ENCODE measurements at regions not wholly inside any gene's neighbourhood (a gene's known extent, or its start where the extent isn't known, plus 50 kb on each side); places are given as distances from the start of the nearest gene placed in this dataset.

GRCh38 chr16:79451196-79451816 lies 149.2 kb downstream of the MAF start:
- no peak for DNase-seq (ENCODE audit: low read depth, low spot score)
- Mint-ChIP-seq H3K4me1 (no peaks in the 10 kb centered on the region), H3K9me3 (no peaks in the 10 kb centered on the region), H3K27ac (ENCODE audit: unreplicated experiment) (no peak overlapping the region), H3K36me3 (ENCODE audit: low read depth) (no peaks in the 10 kb centered on the region), H3K27me3 (ENCODE audit: low read depth) (no peaks in the 10 kb centered on the region), H3K4me3 (no peak overlapping the region)
- no peak for TF ChIP-seq CTCF (conservative IDR thresholded peaks at IDR 0.05)

- Mint-ChIP-seq H3K27me3 (ENCODE audit: low read depth) (no peaks in the 10 kb centered on the region), H3K4me1 (no peaks in the 10 kb centered on the region), H3K4me3 (no peak overlapping the region), H3K27ac (ENCODE audit: unreplicated experiment) (no peak overlapping the region), H3K9me3 (no peaks in the 10 kb centered on the region), H3K36me3 (ENCODE audit: low read depth) (no peaks in the 10 kb centered on the region)
- no peak for DNase-seq (ENCODE audit: low read depth, low spot score)
- no peak for TF ChIP-seq CTCF (conservative IDR thresholded peaks at IDR 0.05)
Observed at GRCh38 chr16:79449900-79450299, 150.6 kb downstream of the MAF start.

- no peaks in the 10 kb centered on the region for H3K36me3 Mint-ChIP-seq (ENCODE audit: low read depth)
- H3K27ac Mint-ChIP-seq (ENCODE audit: unreplicated experiment): no peak overlapping the region
- H3K4me1 Mint-ChIP-seq: no peaks in the 10 kb centered on the region
- H3K27me3 Mint-ChIP-seq (ENCODE audit: low read depth): no peaks in the 10 kb centered on the region
- no peak overlapping the region for H3K4me3 Mint-ChIP-seq
- no peak for DNase-seq (ENCODE audit: low read depth, low spot score)
- H3K9me3 Mint-ChIP-seq: no peaks in the 10 kb centered on the region
- TF ChIP-seq CTCF (conservative IDR thresholded peaks at IDR 0.05): no peak
Observed at GRCh38 chr16:79449067-79449769, 151.3 kb downstream of the MAF start.

- no peak overlapping the region for H3K27ac Mint-ChIP-seq (ENCODE audit: unreplicated experiment)
- no peaks in the 10 kb centered on the region for H3K4me1 Mint-ChIP-seq
- no peak for TF ChIP-seq CTCF (conservative IDR thresholded peaks at IDR 0.05)
- no peaks in the 10 kb centered on the region for H3K27me3 Mint-ChIP-seq (ENCODE audit: low read depth)
- no peaks in the 10 kb centered on the region for H3K36me3 Mint-ChIP-seq (ENCODE audit: low read depth)
- H3K9me3 Mint-ChIP-seq: no peaks in the 10 kb centered on the region
- no peak for DNase-seq (ENCODE audit: low read depth, low spot score)
- no peak overlapping the region for H3K4me3 Mint-ChIP-seq
Observed at GRCh38 chr16:79444572-79444971, 156.0 kb downstream of the MAF start.

GRCh38 chr16:79439901-79440300 lies 160.6 kb downstream of the MAF start:
- DNase-seq (ENCODE audit: low read depth, low spot score): no peak
- H3K36me3 Mint-ChIP-seq (ENCODE audit: low read depth): no peaks in the 10 kb centered on the region
- no peaks in the 10 kb centered on the region for H3K27me3 Mint-ChIP-seq (ENCODE audit: low read depth)
- no peak overlapping the region for H3K27ac Mint-ChIP-seq (ENCODE audit: unreplicated experiment)
- no peaks in the 10 kb centered on the region for H3K9me3 Mint-ChIP-seq
- peaks cover 25% of the 10 kb centered on the region for H3K4me1 Mint-ChIP-seq
- no peak overlapping the region for H3K4me3 Mint-ChIP-seq
- TF ChIP-seq CTCF (conservative IDR thresholded peaks at IDR 0.05): no peak
